HEK293T (cell line): ENCODE measurements at regions not wholly inside any gene's neighbourhood (a gene's known extent, or its start where the extent isn't known, plus 50 kb on each side); places are given as distances from the start of the nearest gene placed in this dataset.
A peak's percentile ranks its signal among the peaks of the same experiment; 100 is the strongest.

Source experiments
- CTCF ChIA-PET: fragments of 350-600 bp; formaldehyde crosslinking; extraction: SDS; loops from one replicate; lab custom pipeline; 2021; ENCODE audit warnings: antibody characterized with exemption, inconsistent platforms; lab: Yijun Ruan, JAX
- POLR2A ChIA-PET: fragments of 350-600 bp; formaldehyde crosslinking; extraction: SDS; loops from one replicate; lab custom pipeline; 2020; ENCODE audit warnings: antibody characterized with exemption, inconsistent platforms; lab: Yijun Ruan, JAX
- DNase-seq: peaks from one replicate; pipeline ENCODE4 v3.0.0; 2012; ENCODE audit warnings: mixed read lengths; ENCODE audit errors: extremely low spot score
- ARNT ChIP-seq: fragments of 450-650 bp; IDR thresholded peaks from 2 replicates; pipeline ENCODE4 v1.6.1; 2017; ENCODE audit warnings: mild to moderate bottlenecking
- BHLHE40 ChIP-seq: fragments of 450-650 bp; IDR thresholded peaks from 2 replicates; pipeline ENCODE4 v1.6.1; 2016; ENCODE audit warnings: mild to moderate bottlenecking, moderate library complexity, borderline replicate concordance
- CTBP1 ChIP-seq: fragments of 450-650 bp; IDR thresholded peaks from 2 replicates; pipeline ENCODE4 v1.6.1; 2016; ENCODE audit warnings: borderline replicate concordance
- ELF4 ChIP-seq: fragments of 450-650 bp; IDR thresholded peaks from 2 replicates; pipeline ENCODE4 v1.6.1; 2017; ENCODE audit warnings: antibody characterized with exemption
- FOXA1 ChIP-seq: fragments of 450-650 bp; IDR thresholded peaks from 2 replicates; pipeline ENCODE4 v1.6.1; 2016; ENCODE audit warnings: mild to moderate bottlenecking
- FOXK2 ChIP-seq: fragments of 450-650 bp; IDR thresholded peaks from 2 replicates; pipeline ENCODE4 v1.6.1; 2016; ENCODE audit warnings: mild to moderate bottlenecking
- FOXM1 ChIP-seq: fragments of 450-650 bp; IDR thresholded peaks from 2 replicates; pipeline ENCODE4 v1.6.1; 2017; ENCODE audit warnings: mild to moderate bottlenecking, borderline replicate concordance
- HDGF ChIP-seq: fragments of 450-650 bp; IDR thresholded peaks from 2 replicates; pipeline ENCODE4 v1.6.1; 2017; ENCODE audit warnings: antibody characterized with exemption, borderline replicate concordance
- L3MBTL2 ChIP-seq: fragments of 450-650 bp; conservative IDR thresholded peaks from 2 replicates; pipeline ENCODE4 v1.6.1; 2016; ENCODE audit warnings: mild to moderate bottlenecking
- LEF1 ChIP-seq: fragments of 450-650 bp; IDR thresholded peaks from 2 replicates; pipeline ENCODE4 v1.6.1; 2017; ENCODE audit warnings: mild to moderate bottlenecking, borderline replicate concordance
- NFRKB ChIP-seq: fragments of 450-650 bp; IDR thresholded peaks from 2 replicates; pipeline ENCODE4 v1.6.1; 2016; ENCODE audit warnings: mild to moderate bottlenecking, moderate library complexity
- SP1 ChIP-seq: fragments of 450-650 bp; IDR thresholded peaks from 2 replicates; pipeline ENCODE4 v1.6.1; 2017
- SUZ12 ChIP-seq: fragments of 450-650 bp; IDR thresholded peaks from 2 replicates; pipeline ENCODE4 v1.6.1; 2016; ENCODE audit warnings: mild to moderate bottlenecking
- TARDBP ChIP-seq: fragments of 450-650 bp; IDR thresholded peaks from 2 replicates; pipeline ENCODE4 v1.6.1; 2016
- ZNF384 ChIP-seq: fragments of 450-650 bp; IDR thresholded peaks from 2 replicates; pipeline ENCODE4 v1.6.1; 2016
- TF ChIP-seq, protein P1 (sequence below): fragments of 450-650 bp; IDR thresholded peaks from 2 replicates; pipeline ENCODE4 v1.6.1; 2016

DNA sequence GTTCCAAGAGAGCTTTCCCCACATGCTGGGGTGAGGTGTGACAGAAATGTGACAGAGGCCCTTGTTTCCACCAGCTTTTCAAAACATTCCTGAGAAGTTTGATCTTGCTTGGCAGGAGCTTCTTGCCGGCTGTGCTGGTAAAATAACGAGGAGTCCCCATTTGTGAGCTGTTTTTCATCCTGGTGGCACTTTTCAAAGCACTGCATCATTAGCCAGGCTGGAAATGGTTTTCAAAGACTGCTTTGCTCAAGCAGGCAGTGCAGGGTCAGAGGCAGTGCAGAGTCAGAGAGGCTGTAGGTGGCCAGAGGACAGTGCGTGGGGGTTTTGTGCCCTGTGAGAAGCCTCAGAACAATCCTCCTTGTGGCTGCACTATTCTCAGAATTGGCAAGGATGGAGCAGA lies 75.8 kb upstream of the KCNA3 start:
- ChIA-PET CTCF (interaction anchor here (0.7 to 1.0 kb wide), 3 partner anchors 8 to 131 kb away, joined by 3 to 4 read pairs (median 3); no protein-coding TSS in a partner anchor), POLR2A (no interaction called here)
- no peak for DNase-seq
- TF ChIP-seq SP1 (no peak), LEF1 (no peak), FOXM1 (no peak), TARDBP (no peak), ZNF384 (no peak), FOXK2 (no peak), ELF4 (no peak), L3MBTL2 (no peak), NFRKB (no peak), BHLHE40 (no peak)
- TF ChIP-seq, protein P1, sequence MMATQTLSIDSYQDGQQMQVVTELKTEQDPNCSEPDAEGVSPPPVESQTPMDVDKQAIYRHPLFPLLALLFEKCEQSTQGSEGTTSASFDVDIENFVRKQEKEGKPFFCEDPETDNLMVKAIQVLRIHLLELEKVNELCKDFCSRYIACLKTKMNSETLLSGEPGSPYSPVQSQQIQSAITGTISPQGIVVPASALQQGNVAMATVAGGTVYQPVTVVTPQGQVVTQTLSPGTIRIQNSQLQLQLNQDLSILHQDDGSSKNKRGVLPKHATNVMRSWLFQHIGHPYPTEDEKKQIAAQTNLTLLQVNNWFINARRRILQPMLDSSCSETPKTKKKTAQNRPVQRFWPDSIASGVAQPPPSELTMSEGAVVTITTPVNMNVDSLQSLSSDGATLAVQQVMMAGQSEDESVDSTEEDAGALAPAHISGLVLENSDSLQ: no peak

GRCh38 chr1:110749960-110750359 lies 75.2 kb upstream of the KCNA3 start:
- ChIA-PET CTCF (interaction anchor here (0.7 to 1.0 kb wide), 3 partner anchors 9 to 130 kb away, joined by 3 to 4 read pairs (median 3); no protein-coding TSS in a partner anchor), POLR2A (no interaction called here)
- DNase-seq: no peak
- no peak for TF ChIP-seq ZNF384
- no peak for TF ChIP-seq FOXA1
- no peak for TF ChIP-seq L3MBTL2
- no peak for TF ChIP-seq SP1
- no peak for TF ChIP-seq LEF1
- no peak for TF ChIP-seq BHLHE40
- TF ChIP-seq FOXM1: no peak
- no peak for TF ChIP-seq SUZ12
- TF ChIP-seq TARDBP: no peak
- no peak for TF ChIP-seq ELF4
- TF ChIP-seq CTBP1: no peak
- TF ChIP-seq, protein P1: no peak
- no peak for TF ChIP-seq ARNT
- no peak for TF ChIP-seq HDGF
- TF ChIP-seq FOXK2: no peak
- no peak for TF ChIP-seq NFRKB

GRCh38 chr1:110746644-110747259 lies 72.0 kb upstream of the KCNA3 start:
- peak; percentile 72 for DNase-seq
- POLR2A ChIA-PET: no interaction called here
- no peak for TF ChIP-seq SUZ12
- TF ChIP-seq BHLHE40: no peak
- TF ChIP-seq L3MBTL2: no peak
- TF ChIP-seq, protein P1: no peak
- no peak for TF ChIP-seq FOXM1
- no peak for TF ChIP-seq CTBP1
- no peak for TF ChIP-seq NFRKB
- no peak for TF ChIP-seq FOXA1
- TF ChIP-seq ARNT: no peak
- no peak for TF ChIP-seq FOXK2
- no peak for TF ChIP-seq LEF1
- TF ChIP-seq ELF4: no peak
- CTCF ChIA-PET: interaction anchor here (1.3 kb wide), 1 partner anchor 34 kb away, joined by 3 read pairs; no protein-coding TSS in a partner anchor

- no peak for DNase-seq
- POLR2A ChIA-PET: no interaction called here
- CTCF ChIA-PET: no interaction called here
- TF ChIP-seq SP1 (no peak), BHLHE40 (no peak), ELF4 (no peak), TARDBP (no peak), HDGF (no peak), FOXA1 (no peak), SUZ12 (no peak), CTBP1 (no peak), L3MBTL2 (no peak), NFRKB (no peak), FOXK2 (no peak), FOXM1 (no peak), ZNF384 (no peak), ARNT (no peak), LEF1 (no peak)
- TF ChIP-seq, protein P1: no peak
Measured at GRCh38 chr1:110743397-110743796, 68.7 kb upstream of the KCNA3 start.

DNA sequence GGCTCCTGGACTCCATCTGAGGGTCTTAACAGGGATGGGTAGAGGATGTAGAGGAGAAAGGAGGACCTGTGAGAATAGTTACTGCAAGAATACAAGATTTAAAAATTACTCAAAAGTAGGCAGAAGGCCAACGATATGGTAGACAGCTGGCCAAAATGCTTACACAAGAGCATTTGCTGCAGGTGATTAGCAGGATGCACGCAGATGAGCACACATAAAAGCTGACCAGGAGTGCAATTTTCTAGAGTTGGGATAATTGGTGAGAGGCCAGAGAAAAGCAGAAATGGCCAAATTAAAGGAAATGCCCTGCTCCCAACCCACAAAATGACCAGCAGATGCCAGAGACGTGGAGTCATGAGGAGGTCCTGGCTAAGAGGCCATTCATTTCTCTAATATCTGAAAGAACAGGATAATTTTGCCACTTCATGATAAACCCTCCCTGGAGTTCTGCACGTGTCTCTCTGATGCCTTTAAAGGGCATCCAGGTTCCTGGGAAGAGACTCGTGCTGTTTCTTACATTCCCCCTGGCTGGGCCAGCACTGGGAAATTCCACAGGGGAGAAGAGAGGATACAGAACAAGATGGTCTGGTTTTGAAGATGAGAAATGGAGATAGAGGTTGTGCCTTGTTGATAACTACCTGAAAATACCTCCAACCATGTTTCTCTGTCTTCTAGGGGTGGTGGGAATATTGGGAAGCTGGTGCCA lies 62.3 kb upstream of the KCNA3 start:
- TF ChIP-seq NFRKB (no peak), L3MBTL2 (no peak), SP1 (no peak), ZNF384 (no peak), FOXA1 (no peak), FOXM1 (no peak), LEF1 (no peak), BHLHE40 (no peak)
- TF ChIP-seq, protein P1: no peak
- ChIA-PET CTCF (interaction anchor here (0.6 kb wide), 1 partner anchor 108 kb away, joined by 3 read pairs; no protein-coding TSS in a partner anchor), POLR2A (no interaction called here)
- DNase-seq: no peak
